ENCODE measurements at regions not wholly inside any gene's neighbourhood (a gene's known extent, or its start where the extent isn't known, plus 50 kb on each side); places are given as distances from the start of the nearest gene placed in this dataset.

GRCh38 chr12:42706321-42706720 is 116.8 kb upstream of the PRICKLE1 start:
- ChIA-PET POLR2A (no interaction called here), CTCF (no interaction called here)
- TF ChIP-seq, protein P1, sequence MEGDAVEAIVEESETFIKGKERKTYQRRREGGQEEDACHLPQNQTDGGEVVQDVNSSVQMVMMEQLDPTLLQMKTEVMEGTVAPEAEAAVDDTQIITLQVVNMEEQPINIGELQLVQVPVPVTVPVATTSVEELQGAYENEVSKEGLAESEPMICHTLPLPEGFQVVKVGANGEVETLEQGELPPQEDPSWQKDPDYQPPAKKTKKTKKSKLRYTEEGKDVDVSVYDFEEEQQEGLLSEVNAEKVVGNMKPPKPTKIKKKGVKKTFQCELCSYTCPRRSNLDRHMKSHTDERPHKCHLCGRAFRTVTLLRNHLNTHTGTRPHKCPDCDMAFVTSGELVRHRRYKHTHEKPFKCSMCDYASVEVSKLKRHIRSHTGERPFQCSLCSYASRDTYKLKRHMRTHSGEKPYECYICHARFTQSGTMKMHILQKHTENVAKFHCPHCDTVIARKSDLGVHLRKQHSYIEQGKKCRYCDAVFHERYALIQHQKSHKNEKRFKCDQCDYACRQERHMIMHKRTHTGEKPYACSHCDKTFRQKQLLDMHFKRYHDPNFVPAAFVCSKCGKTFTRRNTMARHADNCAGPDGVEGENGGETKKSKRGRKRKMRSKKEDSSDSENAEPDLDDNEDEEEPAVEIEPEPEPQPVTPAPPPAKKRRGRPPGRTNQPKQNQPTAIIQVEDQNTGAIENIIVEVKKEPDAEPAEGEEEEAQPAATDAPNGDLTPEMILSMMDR (IDR thresholded peaks at IDR 0.05; ENCODE audit: extremely low read depth in 1 of 2, insufficient read depth in 1 of 2, low read depth in 1 of 2, low read length in 2 of 2) = no peak
- TF ChIP-seq GATA2 (IDR thresholded peaks at IDR 0.05; ENCODE audit: insufficient read depth, insufficient read length, low read depth, low read length) (no peak), POLR2AphosphoS5 (IDR thresholded peaks at IDR 0.05; ENCODE audit: insufficient read depth, low read depth, low read length) (no peak), EZH2 (IDR thresholded peaks at IDR 0.05; ENCODE audit: borderline replicate concordance, low read depth, low read length, severe bottlenecking) (no peak), MYC (IDR thresholded peaks at IDR 0.05; ENCODE audit: low read depth, low read length) (no peak), POLR2A (IDR thresholded peaks at IDR 0.05; ENCODE audit: low read depth, low read length) (no peak), JUN (IDR thresholded peaks at IDR 0.05; ENCODE audit: borderline replicate concordance, insufficient read depth, insufficient read length, low read depth) (no peak), FOS (IDR thresholded peaks at IDR 0.05; ENCODE audit: borderline replicate concordance, insufficient read depth, low read length) (no peak)
- TF ChIP-seq, protein P2, sequence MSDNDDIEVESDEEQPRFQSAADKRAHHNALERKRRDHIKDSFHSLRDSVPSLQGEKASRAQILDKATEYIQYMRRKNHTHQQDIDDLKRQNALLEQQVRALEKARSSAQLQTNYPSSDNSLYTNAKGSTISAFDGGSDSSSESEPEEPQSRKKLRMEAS (IDR thresholded peaks at IDR 0.05; ENCODE audit: insufficient read depth, insufficient read length) = no peak
- intact Hi-C loops (cut with micrococcal nuclease) (no loop called here), dilution Hi-C loops (cut with MboI; ENCODE audit: extremely low pct_ligation_motif_present, low sequenced_read_pairs) (no loop called here)
- no TSS peak for BruUV-seq (replicated peaks)
- Histone ChIP-seq H3K79me2 (ENCODE audit: control insufficient read depth, insufficient read depth, low read length) (no peaks in the 10 kb centered on the region), H3K27ac (ENCODE audit: insufficient read depth, low read depth, low read length) (no peak overlapping the region), H3K4me1 (ENCODE audit: control insufficient read depth, extremely low read depth, insufficient read depth, low read length) (peaks cover 4% of the 10 kb centered on the region), H2AFZ (ENCODE audit: low read depth, low read length) (no peak overlapping the region), H3K9ac (replicated peaks; ENCODE audit: extremely low read depth, insufficient read depth, low read length) (no peak overlapping the region), H3K9me1 (replicated peaks; ENCODE audit: control insufficient read depth, extremely low read depth, insufficient read depth, low read length) (no peaks in the 10 kb centered on the region), H3K4me2 (ENCODE audit: insufficient read depth, low read length) (no peak overlapping the region), H3K27me3 (ENCODE audit: control insufficient read depth in 2 of 2, insufficient read depth in 2 of 2, low read length in 2 of 2) (no peaks in the 10 kb centered on the region), H4K20me1 (replicated peaks; ENCODE audit: control insufficient read depth, extremely low read depth, insufficient read depth, low read length) (no peaks in the 10 kb centered on the region), H3K36me3 (ENCODE audit: control insufficient read depth in 2 of 2, extremely low read depth in 1 of 2, insufficient read depth in 2 of 2, low read length in 2 of 2) (no peaks in the 10 kb centered on the region), H3K9me3 (replicated peaks; ENCODE audit: control insufficient read depth, insufficient read depth, low read length) (no peaks in the 10 kb centered on the region), H3K4me3 (replicated peaks in 1 of 3; ENCODE audit: insufficient read depth in 1 of 3, low read depth in 1 of 3, low read length in 3 of 3) (no peak overlapping the region)
- no peak for DNase-seq (ENCODE audit: low read depth, low spot score)
- no peak for FAIRE-seq

Data from endothelial cell of umbilical vein (primary cell).